Stomach (tissue), 8 donors: ENCODE measurements at regions not wholly inside any gene's neighbourhood (a gene's known extent, or its start where the extent isn't known, plus 50 kb on each side); places are given as distances from the start of the nearest gene placed in this dataset.

Experiments
- DNase-seq, 2 donors: peaks; one replicate each; pipeline versions ENCODE4 v3.0.0 to v3.0.0-alpha.2; 2013 to 2019
- H3K27ac ChIP-seq, 5 donors: fragments of 200-600 bp in 4 of 5; sonication (generic) in 4 of 5; one replicate each; pipeline ENCODE4 v1.5.1; 2013 to 2019; ENCODE audit warnings: mild to moderate bottlenecking in 1 of 5, moderate library complexity in 1 of 5
- H3K27me3 ChIP-seq, 3 donors: fragments of 200-600 bp; sonication (generic); one replicate each; pipeline ENCODE4 v1.5.1; 2017 to 2019; ENCODE audit warnings: mixed run types in 1 of 3
- H3K36me3 ChIP-seq, 4 donors: fragments of 200-600 bp; sonication (generic); 1 replicate in 3 of 4; 2 replicates in 1 of 4; pipeline ENCODE4 v1.5.1; 2016 to 2019
- H3K4me1 ChIP-seq, 4 donors: fragments of 200-600 bp; sonication (generic); one replicate each; pipeline ENCODE4 v1.5.1; 2016 to 2019
- H3K4me3 ChIP-seq, 4 donors: fragments of 200-600 bp; sonication (generic) in 3 of 4; one replicate each; pipeline ENCODE4 v1.5.1; 2016 to 2019; ENCODE audit warnings: mild to moderate bottlenecking in 1 of 4
- H3K9me3 ChIP-seq, 4 donors: fragments of 200-600 bp; sonication (generic); one replicate each; pipeline ENCODE4 v1.5.1; 2016 to 2019
- CTCF ChIP-seq, 7 experiments: fragments of 450-650 bp in 4 of 7; fragments of 200-600 bp in 3 of 7; sonication (generic) in 3 of 7; IDR thresholded peaks; one replicate each; pipeline ENCODE4 v1.5.1; 2016 to 2019; ENCODE audit warnings: antibody characterized with exemption in 7 of 7, control low read depth in 2 of 7, mild to moderate bottlenecking in 1 of 7
- EP300 ChIP-seq: sonication (generic); formaldehyde crosslinking; IDR thresholded peaks from one replicate; pipeline ENCODE4 v1.6.1; 2017; ENCODE audit warnings: antibody characterized with exemption
- POLR2A ChIP-seq, 4 donors: fragments of 450-650 bp; IDR thresholded peaks; one replicate each; pipeline ENCODE4 v1.6.1; 2016; ENCODE audit warnings: antibody characterized with exemption in 4 of 4, control low read depth in 2 of 4, mild to moderate bottlenecking in 1 of 4, moderate library complexity in 1 of 4
- POLR2AphosphoS5 ChIP-seq, 3 donors: sonication (generic); formaldehyde crosslinking; IDR thresholded peaks; one replicate each; pipeline ENCODE4 v1.6.1; 2016; ENCODE audit warnings: antibody characterized with exemption in 3 of 3
- WGBS, 5 donors: extraction: QIAGEN DNeasy Blood & Tissue Kit in 3 of 5; methylation state at CpG; one replicate each; pipeline versions ENCODE4 v1.1.5 to v1.1.7; 2013 to 2018; 5-methylcytosine and 5-hydroxymethylcytosine counted together
- intact Hi-C: fragments of 100-400 bp; cut with DNase I; formaldehyde crosslinking; loops from one replicate; pipeline ENCODE4 v1.15.1; 2023; ENCODE audit warnings: low total_unique reads
- donor health status: healthy with polysubstance abuse.
- donor health status: Bipolar disorder and iron deficiency.
- donor health status: healthy.

- intact Hi-C loops, result no loop called here
- DNase-seq, result no peak
- 83 to 94% (median 86%) methylated on average over 5 to 6 of the region's 6 CpGs for WGBS, 5 donors
- Histone ChIP-seq H3K9me3 (no peaks in the 10 kb centered on the region), H3K27me3 (peaks cover 0 to 18% (median 0%) of the 10 kb centered on the region in 3 donors), H3K4me1 (peaks cover 0 to 7% (median 3%) of the 10 kb centered on the region in 4 donors), H3K27ac (no peak overlapping the region), H3K36me3 (no peaks in the 10 kb centered on the region), H3K4me3 (no peak overlapping the region)
- TF ChIP-seq EP300, result no peak
- TF ChIP-seq POLR2AphosphoS5 (IDR thresholded peaks at IDR 0.05), result no peak
- TF ChIP-seq CTCF (IDR thresholded peaks at IDR 0.05), result no peak
- no peak for TF ChIP-seq POLR2A (IDR thresholded peaks at IDR 0.05)
Measured at GRCh38 chr9:126232461-126232860, 94.2 kb upstream of the MVB12B start.

- 83 to 91% (median 87%) methylated on average over 7 to 9 of the region's 9 CpGs for WGBS, 5 donors
- Histone ChIP-seq H3K27me3 (peaks cover 0 to 11% (median 0%) of the 10 kb centered on the region in 3 donors), H3K4me3 (no peak overlapping the region), H3K9me3 (no peaks in the 10 kb centered on the region), H3K36me3 (no peaks in the 10 kb centered on the region), H3K27ac (no peak overlapping the region), H3K4me1 (peaks cover 0 to 7% (median 3%) of the 10 kb centered on the region in 4 donors)
- DNase-seq, result no peak
- TF ChIP-seq CTCF (IDR thresholded peaks at IDR 0.05), result no peak
- TF ChIP-seq EP300, result no peak
- no peak for TF ChIP-seq POLR2AphosphoS5 (IDR thresholded peaks at IDR 0.05)
- no peak for TF ChIP-seq POLR2A (IDR thresholded peaks at IDR 0.05)
- intact Hi-C loops, result no loop called here
Measured at GRCh38 chr9:126233175-126233574, 93.5 kb upstream of the MVB12B start.

GRCh38 chr9:126233913-126234525 is 92.6 kb upstream of the MVB12B start:
- TF ChIP-seq EP300, result no peak
- TF ChIP-seq CTCF (IDR thresholded peaks at IDR 0.05), result no peak
- TF ChIP-seq POLR2A (IDR thresholded peaks at IDR 0.05), result no peak
- TF ChIP-seq POLR2AphosphoS5 (IDR thresholded peaks at IDR 0.05), result no peak
- no peak overlapping the region for H3K4me3 ChIP-seq
- H3K4me1 ChIP-seq, result peaks cover 0 to 1% (median 0%) of the 10 kb centered on the region in 4 donors
- H3K9me3 ChIP-seq, result no peaks in the 10 kb centered on the region
- DNase-seq, result no peak
- intact Hi-C loops, result no loop called here
- H3K27me3 ChIP-seq, result peaks cover 0 to 4% (median 0%) of the 10 kb centered on the region in 3 donors
- H3K36me3 ChIP-seq, result no peaks in the 10 kb centered on the region
- no peak overlapping the region for H3K27ac ChIP-seq
- 86 to 93% (median 90%) methylated on average over 16 to 21 of the region's 21 CpGs for WGBS, 5 donors

GRCh38 chr9:126234681-126235335 is 91.8 kb upstream of the MVB12B start:
- WGBS, 5 donors, result 76 to 86% (median 83%) methylated on average over 7 to 8 of the region's 8 CpGs
- Histone ChIP-seq H3K4me1 (no peaks in the 10 kb centered on the region), H3K27me3 (no peaks in the 10 kb centered on the region), H3K9me3 (no peaks in the 10 kb centered on the region), H3K27ac (no peak overlapping the region), H3K4me3 (no peak overlapping the region), H3K36me3 (no peaks in the 10 kb centered on the region)
- no peak for DNase-seq
- intact Hi-C loops, result no loop called here
- TF ChIP-seq POLR2AphosphoS5 (IDR thresholded peaks at IDR 0.05), result no peak
- TF ChIP-seq EP300, result no peak
- no peak for TF ChIP-seq POLR2A (IDR thresholded peaks at IDR 0.05)
- no peak for TF ChIP-seq CTCF (IDR thresholded peaks at IDR 0.05)
